ENCODE measurements at regions not wholly inside any gene's neighbourhood (a gene's known extent, or its start where the extent isn't known, plus 50 kb on each side); places are given as distances from the start of the nearest gene placed in this dataset.

DNA sequence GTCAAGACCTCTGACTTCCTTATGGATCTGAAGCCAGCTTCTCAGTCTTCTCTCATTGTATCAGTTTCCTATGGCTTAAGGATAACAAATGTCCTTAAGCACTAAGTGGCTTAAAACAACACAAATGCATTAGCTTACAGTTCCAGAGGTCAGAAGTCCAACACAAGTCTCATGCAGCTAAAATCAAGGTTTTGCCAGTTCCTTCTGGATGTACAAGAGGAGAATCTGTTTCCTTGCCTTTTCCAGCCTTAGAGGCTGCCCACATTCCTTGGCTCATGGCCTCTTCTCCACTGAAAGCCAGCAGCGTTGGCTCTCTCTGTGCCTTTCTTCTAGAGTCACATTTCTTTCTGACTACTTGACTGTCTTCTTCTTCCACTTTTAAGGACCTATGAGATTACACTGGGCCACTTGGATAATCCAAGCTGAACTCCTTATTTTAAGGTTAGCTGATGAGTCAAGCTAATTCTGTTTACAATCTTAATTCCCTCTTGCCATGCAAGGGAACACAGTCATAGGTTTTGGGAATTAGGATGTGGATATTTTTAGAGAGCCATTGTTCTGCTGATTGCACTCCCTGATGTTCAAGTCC lies 179.0 kb downstream of the BCAS1 start:
- no peak overlapping the region for H3K27ac ChIP-seq
- H3K4me3 ChIP-seq = no peak overlapping the region
- H3K4me1 ChIP-seq = no peaks in the 10 kb centered on the region
- H3K36me3 ChIP-seq = no peaks in the 10 kb centered on the region
- peaks cover 0 to 6% of the 10 kb centered on the region in 2 donors for H3K9me3 ChIP-seq
- TF ChIP-seq, protein P1, sequence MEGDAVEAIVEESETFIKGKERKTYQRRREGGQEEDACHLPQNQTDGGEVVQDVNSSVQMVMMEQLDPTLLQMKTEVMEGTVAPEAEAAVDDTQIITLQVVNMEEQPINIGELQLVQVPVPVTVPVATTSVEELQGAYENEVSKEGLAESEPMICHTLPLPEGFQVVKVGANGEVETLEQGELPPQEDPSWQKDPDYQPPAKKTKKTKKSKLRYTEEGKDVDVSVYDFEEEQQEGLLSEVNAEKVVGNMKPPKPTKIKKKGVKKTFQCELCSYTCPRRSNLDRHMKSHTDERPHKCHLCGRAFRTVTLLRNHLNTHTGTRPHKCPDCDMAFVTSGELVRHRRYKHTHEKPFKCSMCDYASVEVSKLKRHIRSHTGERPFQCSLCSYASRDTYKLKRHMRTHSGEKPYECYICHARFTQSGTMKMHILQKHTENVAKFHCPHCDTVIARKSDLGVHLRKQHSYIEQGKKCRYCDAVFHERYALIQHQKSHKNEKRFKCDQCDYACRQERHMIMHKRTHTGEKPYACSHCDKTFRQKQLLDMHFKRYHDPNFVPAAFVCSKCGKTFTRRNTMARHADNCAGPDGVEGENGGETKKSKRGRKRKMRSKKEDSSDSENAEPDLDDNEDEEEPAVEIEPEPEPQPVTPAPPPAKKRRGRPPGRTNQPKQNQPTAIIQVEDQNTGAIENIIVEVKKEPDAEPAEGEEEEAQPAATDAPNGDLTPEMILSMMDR (IDR thresholded peaks at IDR 0.05) = no peak
- DNase-seq (ENCODE audit: low spot score) = no peak
- H3K27me3 ChIP-seq = no peaks in the 10 kb centered on the region

GRCh38 chr20:53890443-53891305 lies 179.7 kb downstream of the BCAS1 start:
- TF ChIP-seq, protein P1 (IDR thresholded peaks at IDR 0.05) = no peak
- H3K27me3 ChIP-seq = no peaks in the 10 kb centered on the region
- H3K4me1 ChIP-seq = no peaks in the 10 kb centered on the region
- H3K9me3 ChIP-seq = peaks cover 0 to 6% of the 10 kb centered on the region in 2 donors
- no peak overlapping the region for H3K4me3 ChIP-seq
- no peaks in the 10 kb centered on the region for H3K36me3 ChIP-seq
- no peak overlapping the region for H3K27ac ChIP-seq
- no peak for DNase-seq (ENCODE audit: low spot score)

DNA sequence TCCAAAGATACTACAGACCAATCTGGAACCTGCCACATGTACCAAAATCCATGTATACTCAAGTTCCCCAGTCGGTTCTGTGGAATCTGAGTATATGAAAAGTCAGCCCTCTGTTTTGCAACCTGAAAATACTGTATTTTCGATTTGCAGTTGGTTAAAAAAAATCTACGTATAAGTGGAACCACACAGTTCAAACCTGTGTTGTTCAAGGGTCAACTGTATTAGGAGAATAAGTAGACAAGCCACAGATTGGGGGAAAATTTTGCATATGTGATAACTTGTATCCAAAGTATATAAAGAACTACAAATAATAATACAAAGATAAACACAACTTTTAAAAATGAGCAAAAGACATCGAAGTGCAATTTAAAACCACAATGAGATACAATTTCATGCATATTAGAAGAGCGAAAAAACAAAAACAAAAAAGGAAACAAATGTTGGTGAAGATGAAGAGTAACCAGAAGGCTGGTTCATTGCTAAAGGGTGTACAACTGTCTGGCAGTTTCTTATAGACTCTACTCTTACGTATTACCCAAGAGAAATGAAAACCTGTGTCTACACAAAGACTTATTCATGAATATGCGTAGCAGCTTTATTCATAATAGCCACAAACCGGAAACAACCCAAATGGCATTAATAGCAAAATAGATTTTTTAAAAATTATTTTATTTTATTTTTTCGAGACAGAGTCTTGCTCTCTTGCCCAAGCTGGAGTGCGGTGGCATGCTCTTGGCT lies 180.8 kb downstream of the BCAS1 start:
- DNase-seq (ENCODE audit: low spot score) = no peak
- H3K4me1 ChIP-seq = no peaks in the 10 kb centered on the region
- no peaks in the 10 kb centered on the region for H3K36me3 ChIP-seq
- TF ChIP-seq, protein P1 (IDR thresholded peaks at IDR 0.05) = no peak
- no peak overlapping the region for H3K4me3 ChIP-seq
- H3K9me3 ChIP-seq = peaks cover 0 to 6% of the 10 kb centered on the region in 2 donors
- no peak overlapping the region for H3K27ac ChIP-seq
- no peaks in the 10 kb centered on the region for H3K27me3 ChIP-seq

- H3K4me3 ChIP-seq = no peak overlapping the region
- TF ChIP-seq, protein P1 (IDR thresholded peaks at IDR 0.05) = no peak
- DNase-seq (ENCODE audit: low spot score) = no peak
- no peaks in the 10 kb centered on the region for H3K27me3 ChIP-seq
- no peak overlapping the region for H3K27ac ChIP-seq
- H3K36me3 ChIP-seq = no peaks in the 10 kb centered on the region
- H3K4me1 ChIP-seq = no peaks in the 10 kb centered on the region
- H3K9me3 ChIP-seq = peaks cover 0 to 6% of the 10 kb centered on the region in 2 donors
Observed at GRCh38 chr20:53888951-53889350, 181.4 kb downstream of the BCAS1 start.

GRCh38 chr20:53888510-53888909 lies 181.9 kb downstream of the BCAS1 start:
- Histone ChIP-seq H3K36me3 (no peaks in the 10 kb centered on the region), H3K27me3 (no peaks in the 10 kb centered on the region), H3K27ac (no peak overlapping the region), H3K9me3 (peaks cover 0 to 6% of the 10 kb centered on the region in 2 donors), H3K4me3 (no peak overlapping the region), H3K4me1 (no peaks in the 10 kb centered on the region)
- no peak for DNase-seq (ENCODE audit: low spot score)
- TF ChIP-seq, protein P1 (IDR thresholded peaks at IDR 0.05) = no peak

Data from right atrium auricular region (tissue), 2 donors.